Breast epithelium (tissue), 3 donors: ENCODE measurements at regions not wholly inside any gene's neighbourhood (a gene's known extent, or its start where the extent isn't known, plus 50 kb on each side); places are given as distances from the start of the nearest gene placed in this dataset.

Source experiments
- POLR2A ChIP-seq: fragments of 450-650 bp; IDR thresholded peaks from one replicate; pipeline ENCODE4 v1.6.1; 2016; ENCODE audit warnings: antibody characterized with exemption, mild to moderate bottlenecking, moderate library complexity
- TF ChIP-seq, protein P1 (sequence below), 3 donors: fragments of 450-650 bp; IDR thresholded peaks; one replicate each; pipeline ENCODE4 v1.5.1; 2016 to 2017; ENCODE audit warnings: antibody characterized with exemption in 3 of 3, mild to moderate bottlenecking in 3 of 3, moderate library complexity in 3 of 3

DNA sequence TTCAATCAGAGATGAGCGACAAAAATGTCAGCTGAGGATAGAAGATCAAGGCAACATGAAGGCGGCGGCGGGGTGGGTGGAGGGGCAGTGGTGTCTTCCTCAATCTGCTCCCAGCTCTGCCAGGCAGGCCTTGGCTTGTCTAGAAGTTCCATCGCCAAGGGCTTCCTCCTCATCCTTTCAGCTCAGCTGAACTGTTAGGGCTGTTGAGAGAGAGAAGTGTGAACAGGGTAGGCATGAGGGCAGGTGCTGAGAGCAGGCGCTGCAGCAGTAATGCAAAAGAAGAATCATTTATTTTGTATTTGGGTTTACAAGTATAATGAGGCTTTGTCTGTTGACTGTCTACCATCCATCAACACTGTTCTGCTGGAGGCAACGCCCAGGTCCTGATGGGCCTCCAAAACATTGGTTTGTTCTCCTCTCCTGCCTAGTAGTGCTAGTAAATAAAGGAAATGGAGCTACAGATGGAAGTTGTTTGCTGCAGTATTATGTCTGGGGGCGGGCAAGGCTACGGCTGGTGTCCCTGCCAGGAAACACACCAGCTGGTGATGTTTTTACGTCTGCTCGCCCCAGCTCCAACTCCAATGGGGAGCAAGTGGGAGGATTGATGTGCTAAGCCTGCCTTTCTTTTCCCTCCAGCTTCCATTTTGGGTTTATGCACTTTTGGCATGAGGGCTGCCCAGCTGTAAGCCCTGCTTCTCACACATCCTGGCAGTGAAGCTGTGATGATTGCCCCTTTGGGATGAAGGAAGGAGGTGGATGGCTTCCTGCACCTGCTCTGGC, 139.4 kb upstream of the BOD1L1 start:
- TF ChIP-seq, protein P1, sequence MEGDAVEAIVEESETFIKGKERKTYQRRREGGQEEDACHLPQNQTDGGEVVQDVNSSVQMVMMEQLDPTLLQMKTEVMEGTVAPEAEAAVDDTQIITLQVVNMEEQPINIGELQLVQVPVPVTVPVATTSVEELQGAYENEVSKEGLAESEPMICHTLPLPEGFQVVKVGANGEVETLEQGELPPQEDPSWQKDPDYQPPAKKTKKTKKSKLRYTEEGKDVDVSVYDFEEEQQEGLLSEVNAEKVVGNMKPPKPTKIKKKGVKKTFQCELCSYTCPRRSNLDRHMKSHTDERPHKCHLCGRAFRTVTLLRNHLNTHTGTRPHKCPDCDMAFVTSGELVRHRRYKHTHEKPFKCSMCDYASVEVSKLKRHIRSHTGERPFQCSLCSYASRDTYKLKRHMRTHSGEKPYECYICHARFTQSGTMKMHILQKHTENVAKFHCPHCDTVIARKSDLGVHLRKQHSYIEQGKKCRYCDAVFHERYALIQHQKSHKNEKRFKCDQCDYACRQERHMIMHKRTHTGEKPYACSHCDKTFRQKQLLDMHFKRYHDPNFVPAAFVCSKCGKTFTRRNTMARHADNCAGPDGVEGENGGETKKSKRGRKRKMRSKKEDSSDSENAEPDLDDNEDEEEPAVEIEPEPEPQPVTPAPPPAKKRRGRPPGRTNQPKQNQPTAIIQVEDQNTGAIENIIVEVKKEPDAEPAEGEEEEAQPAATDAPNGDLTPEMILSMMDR (IDR thresholded peaks at IDR 0.05), result no peak
- TF ChIP-seq POLR2A, result no peak
